ENCODE measurements at regions not wholly inside any gene's neighbourhood (a gene's known extent, or its start where the extent isn't known, plus 50 kb on each side); places are given as distances from the start of the nearest gene placed in this dataset.

GRCh38 chr13:109881347-109881725 is 95.0 kb upstream of the IRS2 start:
- Histone ChIP-seq H3K27me3 (ENCODE audit: control insufficient read depth, insufficient read depth, low read length) (peaks cover 5% of the 10 kb centered on the region), H3K9me3 (ENCODE audit: control insufficient read depth, insufficient read depth, low read length) (0 out of 2 replicates have a peak, but pooled peaks cover 6% of the 10 kb centered on the region), H3K27ac (ENCODE audit: low read depth, low read length) (no peak overlapping the region), H3K4me3 (ENCODE audit: low read depth, low read length) (no peak overlapping the region)
- CTCF ChIA-PET, result no interaction called here
- DNase-seq (ENCODE audit: low read depth, low spot score), result no peak
- POLR2A ChIA-PET, result no interaction called here
- no peak for TF ChIP-seq CTCF (IDR thresholded peaks at IDR 0.05; ENCODE audit: low read depth, low read length)

- Histone ChIP-seq H3K27me3 (ENCODE audit: control insufficient read depth, insufficient read depth, low read length) (peaks cover 5% of the 10 kb centered on the region), H3K9me3 (ENCODE audit: control insufficient read depth, insufficient read depth, low read length) (0 out of 2 replicates have a peak, but pooled peaks cover 6% of the 10 kb centered on the region), H3K4me3 (ENCODE audit: low read depth, low read length) (no peak overlapping the region), H3K27ac (ENCODE audit: low read depth, low read length) (no peak overlapping the region)
- ChIA-PET POLR2A (no interaction called here), CTCF (no interaction called here)
- no peak for DNase-seq (ENCODE audit: low read depth, low spot score)
- TF ChIP-seq CTCF (IDR thresholded peaks at IDR 0.05; ENCODE audit: low read depth, low read length), result no peak
Measured at GRCh38 chr13:109880371-109881346, 94.3 kb upstream of the IRS2 start.

- CTCF ChIA-PET, result no interaction called here
- DNase-seq (ENCODE audit: low read depth, low spot score), result no peak
Measured at GRCh38 chr13:109879338-109879737, 93.0 kb upstream of the IRS2 start.

GRCh38 chr13:109877809-109878208 is 91.4 kb upstream of the IRS2 start:
- ChIA-PET POLR2A (no interaction called here), CTCF (no interaction called here)
- Histone ChIP-seq H3K9me3 (ENCODE audit: control insufficient read depth, insufficient read depth, low read length) (0 out of 2 replicates have a peak, but pooled peaks cover 6% of the 10 kb centered on the region), H3K27me3 (ENCODE audit: control insufficient read depth, insufficient read depth, low read length) (peaks cover 5% of the 10 kb centered on the region), H3K4me3 (ENCODE audit: low read depth, low read length) (no peak overlapping the region), H3K27ac (ENCODE audit: low read depth, low read length) (no peak overlapping the region)
- no peak for TF ChIP-seq CTCF (IDR thresholded peaks at IDR 0.05; ENCODE audit: low read depth, low read length)
- no peak for DNase-seq (ENCODE audit: low read depth, low spot score)

More at GRCh38 chr13:109879338-109879737, 93.0 kb upstream of the IRS2 start:
- Histone ChIP-seq H3K27ac (ENCODE audit: low read depth, low read length) (no peak overlapping the region), H3K9me3 (ENCODE audit: control insufficient read depth, insufficient read depth, low read length) (0 out of 2 replicates have a peak, but pooled peaks cover 6% of the 10 kb centered on the region), H3K27me3 (ENCODE audit: control insufficient read depth, insufficient read depth, low read length) (peaks cover 5% of the 10 kb centered on the region), H3K4me3 (ENCODE audit: low read depth, low read length) (no peak overlapping the region)
- TF ChIP-seq CTCF (IDR thresholded peaks at IDR 0.05; ENCODE audit: low read depth, low read length), result no peak
- POLR2A ChIA-PET, result no interaction called here

- CTCF ChIA-PET, result no interaction called here
- Histone ChIP-seq H3K27me3 (ENCODE audit: control insufficient read depth, insufficient read depth, low read length) (peaks cover 2% of the 10 kb centered on the region), H3K4me3 (ENCODE audit: low read depth, low read length) (no peak overlapping the region), H3K27ac (ENCODE audit: low read depth, low read length) (no peak overlapping the region), H3K9me3 (ENCODE audit: control insufficient read depth, insufficient read depth, low read length) (0 out of 2 replicates have a peak, but pooled peaks cover 3% of the 10 kb centered on the region)
- no peak for TF ChIP-seq CTCF (IDR thresholded peaks at IDR 0.05; ENCODE audit: low read depth, low read length)
- DNase-seq (ENCODE audit: low read depth, low spot score), result no peak
- POLR2A ChIA-PET, result no interaction called here
Measured at GRCh38 chr13:109875746-109876145, 89.4 kb upstream of the IRS2 start.
